Keratinocyte (primary cell): ENCODE measurements at regions not wholly inside any gene's neighbourhood (a gene's known extent, or its start where the extent isn't known, plus 50 kb on each side); places are given as distances from the start of the nearest gene placed in this dataset.

ENCODE experiments used
- DNase-seq: peaks from one replicate; pipeline ENCODE4 v3.0.0-alpha.2; 2011; ENCODE audit warnings: low read depth, missing footprints, low spot score
- FAIRE-seq: peaks from 2 replicates; lab custom pipeline; 2011; peaks lifted over from hg19 to GRCh38; lab: Jason Lieb, UNC
- H2AFZ ChIP-seq: 2 replicates; pipeline ENCODE4 v1.6.0; 2012; ENCODE audit warnings: low read length, control low read depth, inconsistent platforms; ENCODE audit not compliant: control insufficient read depth
- H3K27ac ChIP-seq: 2 replicates; pipeline ENCODE4 v1.5.1; 2011; ENCODE audit warnings: low read length; ENCODE audit not compliant: control insufficient read depth, insufficient read depth
- H3K27me3 ChIP-seq: 3 replicates; pipeline ENCODE4 v1.6.0; 2011; ENCODE audit warnings: low read length; ENCODE audit not compliant: control insufficient read depth, insufficient read depth; ENCODE audit errors: extremely low read depth
- H3K36me3 ChIP-seq, 2 experiments: 2 replicates in 1 of 2; 3 replicates in 1 of 2; pipeline ENCODE4 v1.5.1; 2011; ENCODE audit warnings: low read length in 2 of 2, mild to moderate bottlenecking in 1 of 2; ENCODE audit not compliant: control insufficient read depth in 2 of 2, insufficient read depth in 2 of 2; ENCODE audit errors: extremely low read depth in 1 of 2
- H3K4me1 ChIP-seq: 3 replicates; pipeline ENCODE4 v1.5.1; 2011; ENCODE audit warnings: low read length; ENCODE audit not compliant: control insufficient read depth, insufficient read depth; ENCODE audit errors: extremely low read depth
- H3K4me2 ChIP-seq: 3 replicates; pipeline ENCODE4 v1.6.0; 2011; ENCODE audit warnings: low read depth, low read length; ENCODE audit not compliant: control insufficient read depth, insufficient read depth; ENCODE audit errors: extremely low read depth
- H3K4me3 ChIP-seq, 3 experiments: fragments of 200-600 bp in 1 of 3; sonication (generic) in 1 of 3; 2 replicates in 2 of 3; 3 replicates in 1 of 3; pipeline ENCODE4 v1.5.1; 2011 to 2016; ENCODE audit warnings: low read length in 3 of 3, mild to moderate bottlenecking in 3 of 3, control low read depth in 2 of 3, inconsistent platforms in 1 of 3, low read depth in 1 of 3, mixed read lengths in 1 of 3, mixed run types in 1 of 3, moderate library complexity in 1 of 3; ENCODE audit not compliant: control insufficient read depth in 2 of 3, insufficient read depth in 2 of 3; ENCODE audit errors: extremely low read depth in 1 of 3
- H3K79me2 ChIP-seq: 2 replicates; pipeline ENCODE4 v1.6.0; 2012; ENCODE audit warnings: low read length; ENCODE audit not compliant: control insufficient read depth, insufficient read depth
- H3K9ac ChIP-seq: 3 replicates; pipeline ENCODE4 v1.6.0; 2011; ENCODE audit warnings: low read length; ENCODE audit not compliant: control insufficient read depth, insufficient read depth; ENCODE audit errors: extremely low read depth
- H3K9me1 ChIP-seq: 3 replicates; pipeline ENCODE4 v1.6.0; 2011; ENCODE audit warnings: low read length; ENCODE audit not compliant: control insufficient read depth, insufficient read depth; ENCODE audit errors: extremely low read depth
- H3K9me3 ChIP-seq: 2 replicates; pipeline ENCODE4 v1.5.1; 2012; ENCODE audit warnings: low read depth, low read length; ENCODE audit not compliant: control insufficient read depth
- H4K20me1 ChIP-seq: 3 replicates; pipeline ENCODE4 v1.6.0; 2011; ENCODE audit warnings: low read length; ENCODE audit not compliant: control insufficient read depth, insufficient read depth; ENCODE audit errors: extremely low read depth
- EZH2 ChIP-seq: IDR thresholded peaks from one replicate; pipeline ENCODE4 v1.6.1; 2012; ENCODE audit warnings: inconsistent platforms, mild to moderate bottlenecking, low read length, moderate library complexity
- dilution Hi-C: fragments of 300-500 bp; cut with MboI; formaldehyde crosslinking; loops from one replicate; pipeline ENCODE4 v1.7.0; 2020; ENCODE audit warnings: low sequenced_read_pairs; ENCODE audit not compliant: extremely low pct_ligation_motif_present
- TF ChIP-seq, protein P1 (sequence below), 3 experiments: IDR thresholded peaks in 1 of 3; conservative IDR thresholded peaks in 1 of 3; optimal IDR thresholded peaks in 1 of 3; 2 replicates in 2 of 3; 3 replicates in 1 of 3; pipeline versions ENCODE3 to v1.5.1; 2011; ENCODE audit warnings: low read length in 3 of 3, mild to moderate bottlenecking in 3 of 3, moderate library complexity in 2 of 3, control low read depth in 1 of 3, inconsistent platforms in 1 of 3; ENCODE audit not compliant: insufficient read depth in 2 of 3; ENCODE audit errors: extremely low read depth in 1 of 3

DNA sequence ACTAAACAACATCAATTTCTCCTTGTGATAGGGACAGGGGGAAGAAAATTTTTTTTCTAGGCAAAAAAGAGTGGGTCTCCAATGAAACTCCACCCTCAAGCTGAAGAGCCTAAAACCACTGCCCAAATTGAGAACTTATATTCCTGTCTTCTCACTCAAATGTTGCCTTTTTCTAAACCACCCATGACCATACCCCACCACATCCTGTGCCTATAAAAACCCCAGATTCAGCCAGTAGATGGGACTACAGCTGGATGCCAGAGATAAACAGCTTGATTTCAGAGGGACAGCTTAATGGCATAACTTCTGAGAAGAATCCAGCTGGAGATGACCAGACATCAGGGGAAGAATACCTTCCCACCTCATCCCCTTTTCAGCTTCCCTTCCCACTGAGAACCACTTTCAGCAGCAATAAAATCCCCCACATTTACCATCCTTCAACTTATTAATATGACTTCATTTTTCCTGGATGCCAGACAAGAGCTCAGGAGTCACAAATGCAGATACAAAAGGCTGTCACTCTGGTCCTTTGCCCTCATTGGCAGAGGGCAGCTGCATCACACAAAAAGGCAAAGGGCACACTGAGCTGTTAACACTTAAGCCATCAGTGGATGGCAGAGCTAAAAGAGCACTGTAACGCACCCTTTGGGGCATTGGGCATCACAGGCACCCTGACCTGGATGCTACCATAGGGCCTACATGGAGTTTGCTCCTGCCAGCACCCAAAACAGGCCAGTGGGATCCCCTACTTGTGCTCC lies 972.5 kb upstream of the CTNND2 start:
- no peaks in the 10 kb centered on the region for H3K27me3 ChIP-seq
- no peaks in the 10 kb centered on the region for H3K36me3 ChIP-seq
- H2AFZ ChIP-seq, result no peak overlapping the region
- H4K20me1 ChIP-seq, result no peaks in the 10 kb centered on the region
- no peak overlapping the region for H3K4me2 ChIP-seq
- TF ChIP-seq, protein P1, sequence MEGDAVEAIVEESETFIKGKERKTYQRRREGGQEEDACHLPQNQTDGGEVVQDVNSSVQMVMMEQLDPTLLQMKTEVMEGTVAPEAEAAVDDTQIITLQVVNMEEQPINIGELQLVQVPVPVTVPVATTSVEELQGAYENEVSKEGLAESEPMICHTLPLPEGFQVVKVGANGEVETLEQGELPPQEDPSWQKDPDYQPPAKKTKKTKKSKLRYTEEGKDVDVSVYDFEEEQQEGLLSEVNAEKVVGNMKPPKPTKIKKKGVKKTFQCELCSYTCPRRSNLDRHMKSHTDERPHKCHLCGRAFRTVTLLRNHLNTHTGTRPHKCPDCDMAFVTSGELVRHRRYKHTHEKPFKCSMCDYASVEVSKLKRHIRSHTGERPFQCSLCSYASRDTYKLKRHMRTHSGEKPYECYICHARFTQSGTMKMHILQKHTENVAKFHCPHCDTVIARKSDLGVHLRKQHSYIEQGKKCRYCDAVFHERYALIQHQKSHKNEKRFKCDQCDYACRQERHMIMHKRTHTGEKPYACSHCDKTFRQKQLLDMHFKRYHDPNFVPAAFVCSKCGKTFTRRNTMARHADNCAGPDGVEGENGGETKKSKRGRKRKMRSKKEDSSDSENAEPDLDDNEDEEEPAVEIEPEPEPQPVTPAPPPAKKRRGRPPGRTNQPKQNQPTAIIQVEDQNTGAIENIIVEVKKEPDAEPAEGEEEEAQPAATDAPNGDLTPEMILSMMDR (optimal IDR thresholded peaks at IDR 0.05 in 1 of 3, IDR thresholded peaks at IDR 0.05 in 1 of 3, conservative IDR thresholded peaks at IDR 0.05 in 1 of 3; ENCODE audit: extremely low read depth in 1 of 3, insufficient read depth in 2 of 3, low read length in 3 of 3), result no peak
- no peak for TF ChIP-seq EZH2
- H3K9me3 ChIP-seq, result no peaks in the 10 kb centered on the region
- no peak overlapping the region for H3K27ac ChIP-seq
- H3K4me1 ChIP-seq, result no peaks in the 10 kb centered on the region
- no peaks in the 10 kb centered on the region for H3K9me1 ChIP-seq
- no peak for FAIRE-seq
- H3K9ac ChIP-seq, result no peak overlapping the region
- dilution Hi-C loops, result no loop called here
- no peak for DNase-seq
- no peak overlapping the region for H3K4me3 ChIP-seq
- no peaks in the 10 kb centered on the region for H3K79me2 ChIP-seq

- H3K4me1 ChIP-seq, result no peaks in the 10 kb centered on the region
- dilution Hi-C loops, result no loop called here
- H2AFZ ChIP-seq, result no peak overlapping the region
- no peaks in the 10 kb centered on the region for H3K79me2 ChIP-seq
- H3K4me3 ChIP-seq, result no peak overlapping the region
- H3K9me1 ChIP-seq, result no peaks in the 10 kb centered on the region
- H3K27me3 ChIP-seq, result no peaks in the 10 kb centered on the region
- FAIRE-seq (no peak), DNase-seq (no peak)
- H3K4me2 ChIP-seq, result no peak overlapping the region
- H3K9me3 ChIP-seq, result no peaks in the 10 kb centered on the region
- no peaks in the 10 kb centered on the region for H3K36me3 ChIP-seq
- no peak overlapping the region for H3K27ac ChIP-seq
- no peaks in the 10 kb centered on the region for H4K20me1 ChIP-seq
- H3K9ac ChIP-seq, result no peak overlapping the region
- no peak for TF ChIP-seq EZH2
- TF ChIP-seq, protein P1 (optimal IDR thresholded peaks at IDR 0.05 in 1 of 3, IDR thresholded peaks at IDR 0.05 in 1 of 3, conservative IDR thresholded peaks at IDR 0.05 in 1 of 3; ENCODE audit: extremely low read depth in 1 of 3, insufficient read depth in 2 of 3, low read length in 3 of 3), result no peak
Observed at GRCh38 chr5:12870872-12871539, 966.8 kb upstream of the CTNND2 start.
